ENCODE measurements at regions not wholly inside any gene's neighbourhood (a gene's known extent, or its start where the extent isn't known, plus 50 kb on each side); places are given as distances from the start of the nearest gene placed in this dataset.

DNA sequence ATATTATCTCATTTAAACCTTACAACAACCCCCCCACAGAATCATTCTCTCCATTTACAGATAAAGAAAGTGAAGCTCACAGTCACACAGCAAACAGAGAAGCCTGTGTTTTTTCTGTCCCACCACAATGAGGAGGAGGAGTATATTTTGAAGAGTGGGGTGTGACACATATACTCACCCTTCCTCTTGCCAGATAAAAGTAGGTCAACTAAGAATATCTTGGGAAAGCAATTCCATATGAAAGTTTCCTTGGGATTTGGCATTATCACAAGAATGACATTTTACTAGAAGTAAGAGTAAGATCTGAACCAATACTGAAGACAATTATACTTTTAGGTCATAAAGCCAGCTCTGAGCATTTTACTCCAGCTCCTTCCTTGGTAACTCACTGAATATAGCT, 287.5 kb upstream of the HTR2A start:
- TF ChIP-seq, protein P1, sequence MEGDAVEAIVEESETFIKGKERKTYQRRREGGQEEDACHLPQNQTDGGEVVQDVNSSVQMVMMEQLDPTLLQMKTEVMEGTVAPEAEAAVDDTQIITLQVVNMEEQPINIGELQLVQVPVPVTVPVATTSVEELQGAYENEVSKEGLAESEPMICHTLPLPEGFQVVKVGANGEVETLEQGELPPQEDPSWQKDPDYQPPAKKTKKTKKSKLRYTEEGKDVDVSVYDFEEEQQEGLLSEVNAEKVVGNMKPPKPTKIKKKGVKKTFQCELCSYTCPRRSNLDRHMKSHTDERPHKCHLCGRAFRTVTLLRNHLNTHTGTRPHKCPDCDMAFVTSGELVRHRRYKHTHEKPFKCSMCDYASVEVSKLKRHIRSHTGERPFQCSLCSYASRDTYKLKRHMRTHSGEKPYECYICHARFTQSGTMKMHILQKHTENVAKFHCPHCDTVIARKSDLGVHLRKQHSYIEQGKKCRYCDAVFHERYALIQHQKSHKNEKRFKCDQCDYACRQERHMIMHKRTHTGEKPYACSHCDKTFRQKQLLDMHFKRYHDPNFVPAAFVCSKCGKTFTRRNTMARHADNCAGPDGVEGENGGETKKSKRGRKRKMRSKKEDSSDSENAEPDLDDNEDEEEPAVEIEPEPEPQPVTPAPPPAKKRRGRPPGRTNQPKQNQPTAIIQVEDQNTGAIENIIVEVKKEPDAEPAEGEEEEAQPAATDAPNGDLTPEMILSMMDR (IDR thresholded peaks at IDR 0.05), result no peak
- TF ChIP-seq POLR2A (IDR thresholded peaks at IDR 0.05), result no peak
- DNase-seq, result no peak

DNA sequence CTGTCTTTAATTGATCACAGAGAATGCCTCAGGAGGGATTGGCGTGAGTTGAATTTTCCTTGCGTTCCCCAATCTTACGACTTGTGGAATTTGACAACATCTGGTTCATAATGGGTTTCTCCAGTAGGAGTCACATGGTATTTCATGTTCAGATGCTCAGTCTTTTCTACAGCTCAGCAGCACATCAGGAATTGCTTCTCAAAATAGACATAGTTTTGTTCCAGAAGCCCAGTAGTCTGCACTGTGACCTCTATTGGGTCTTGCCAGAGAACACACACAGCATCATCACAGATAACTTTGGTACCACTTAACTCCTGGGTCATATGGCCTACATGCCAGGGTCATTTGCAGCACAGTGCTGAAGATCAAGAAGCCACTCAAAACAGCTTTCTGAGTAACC, 282.5 kb upstream of the HTR2A start:
- H3K4me1 ChIP-seq, result no peaks in the 10 kb centered on the region
- H3K36me3 ChIP-seq (ENCODE audit: low read depth, missing control alignments), result no peaks in the 10 kb centered on the region
- TF ChIP-seq, protein P1 (IDR thresholded peaks at IDR 0.05), result no peak
- no peak for TF ChIP-seq POLR2A (IDR thresholded peaks at IDR 0.05)
- H3K9me3 ChIP-seq, result no peaks in the 10 kb centered on the region
- no peak overlapping the region for H3K4me3 ChIP-seq
- WGBS, 2 donors, result 93 to 94% methylated on average over 3 of the region's 3 CpGs
- intact Hi-C loops (cut with DNase I; ENCODE audit: low total_unique reads), result no loop called here
- no peaks in the 10 kb centered on the region for H3K27me3 ChIP-seq
- no peak for DNase-seq
- no peak overlapping the region for H3K27ac ChIP-seq

More for the DNA sequence above, 287.5 kb upstream of the HTR2A start:
- no peak overlapping the region for H3K27ac ChIP-seq
- H3K4me3 ChIP-seq, result no peak overlapping the region
- H3K36me3 ChIP-seq (ENCODE audit: low read depth, missing control alignments), result no peaks in the 10 kb centered on the region
- H3K27me3 ChIP-seq, result no peaks in the 10 kb centered on the region
- H3K4me1 ChIP-seq, result no peaks in the 10 kb centered on the region
- no peaks in the 10 kb centered on the region for H3K9me3 ChIP-seq
- intact Hi-C loops (cut with DNase I; ENCODE audit: low total_unique reads), result no loop called here

DNA sequence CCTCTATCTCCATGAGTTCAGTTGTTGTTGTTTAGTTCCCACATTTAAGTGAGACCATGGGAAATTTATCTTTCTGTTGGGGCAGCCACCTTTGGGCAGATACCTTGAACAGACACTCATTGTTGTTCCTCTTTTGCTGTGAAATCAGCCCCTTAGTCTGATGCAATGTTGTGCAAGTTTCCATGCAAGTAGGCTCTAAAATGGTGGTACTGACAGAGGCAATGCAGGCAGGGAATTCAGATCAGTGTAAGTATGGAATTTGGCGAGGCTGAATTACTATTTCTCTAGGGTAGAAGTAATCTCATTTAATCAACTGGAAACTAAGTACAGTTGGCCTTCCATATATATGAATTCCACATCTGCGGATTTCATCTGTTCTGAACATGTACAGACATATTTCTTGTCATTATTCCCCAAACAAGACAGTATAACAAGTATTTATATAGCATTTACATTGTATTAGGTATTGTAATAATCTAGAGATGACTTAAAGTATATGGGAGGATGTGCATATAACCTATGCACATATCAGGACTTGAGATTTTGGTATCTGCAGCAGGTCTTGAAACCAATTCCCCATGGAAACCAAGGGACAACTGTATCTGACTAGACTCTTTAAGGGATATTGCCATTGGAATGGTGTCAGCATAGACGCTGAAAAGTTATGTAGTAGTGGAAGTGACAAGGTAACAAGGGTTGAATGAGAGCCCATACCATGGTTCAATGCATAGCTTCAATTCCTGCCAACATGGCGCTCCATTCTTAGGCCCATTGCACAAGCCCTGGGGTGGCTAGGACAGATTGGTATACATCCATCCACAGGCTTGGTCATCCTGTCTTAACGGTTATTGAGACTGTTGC, 281.5 kb upstream of the HTR2A start:
- TF ChIP-seq, protein P1 (IDR thresholded peaks at IDR 0.05), result no peak
- TF ChIP-seq POLR2A (IDR thresholded peaks at IDR 0.05), result no peak
- intact Hi-C loops (cut with DNase I; ENCODE audit: low total_unique reads), result no loop called here

GRCh38 chr13:47175172-47175866, 278.5 kb upstream of the HTR2A start:
- Histone ChIP-seq H3K4me3 (no peak overlapping the region), H3K27ac (no peak overlapping the region), H3K9me3 (no peaks in the 10 kb centered on the region), H3K27me3 (no peaks in the 10 kb centered on the region), H3K4me1 (no peaks in the 10 kb centered on the region), H3K36me3 (ENCODE audit: low read depth, missing control alignments) (no peaks in the 10 kb centered on the region)
- 74 to 75% methylated on average over 3 of the region's 3 CpGs for WGBS, 2 donors
- no peak for DNase-seq
- TF ChIP-seq POLR2A (IDR thresholded peaks at IDR 0.05), result no peak
- TF ChIP-seq, protein P1 (IDR thresholded peaks at IDR 0.05), result no peak
- intact Hi-C loops (cut with DNase I; ENCODE audit: low total_unique reads), result no loop called here

More for the DNA sequence above, 281.5 kb upstream of the HTR2A start:
- H3K27me3 ChIP-seq, result no peaks in the 10 kb centered on the region
- 77 to 78% methylated on average over 5 of the region's 5 CpGs for WGBS, 2 donors
- no peaks in the 10 kb centered on the region for H3K4me1 ChIP-seq
- no peaks in the 10 kb centered on the region for H3K9me3 ChIP-seq
- no peak overlapping the region for H3K27ac ChIP-seq
- H3K4me3 ChIP-seq, result no peak overlapping the region
- no peaks in the 10 kb centered on the region for H3K36me3 ChIP-seq (ENCODE audit: low read depth, missing control alignments)
- DNase-seq, result no peak
